PC-3 (cell line): ENCODE measurements at regions not wholly inside any gene's neighbourhood (a gene's known extent, or its start where the extent isn't known, plus 50 kb on each side); places are given as distances from the start of the nearest gene placed in this dataset.
"Not testable (repeated sequence)": the region's sequence is repeated elsewhere in the genome, so short reads cannot be mapped to it uniquely, and the experiment has no call there.

Source experiments
- EZH2 ChIP-seq: fragments of 300-600 bp; sonication (generic); IDR thresholded peaks from one replicate; pipeline ENCODE4 v1.6.1; 2017; ENCODE audit warnings: antibody characterized with exemption, mild to moderate bottlenecking, low read length; ENCODE audit not compliant: unreplicated experiment
- TF ChIP-seq, protein P1 (sequence below): fragments of 300-600 bp; sonication (generic); conservative IDR thresholded peaks from 2 replicates; pipeline ENCODE4 v1.5.1; 2017; ENCODE audit warnings: antibody characterized with exemption, low read depth, mild to moderate bottlenecking, low read length

DNA sequence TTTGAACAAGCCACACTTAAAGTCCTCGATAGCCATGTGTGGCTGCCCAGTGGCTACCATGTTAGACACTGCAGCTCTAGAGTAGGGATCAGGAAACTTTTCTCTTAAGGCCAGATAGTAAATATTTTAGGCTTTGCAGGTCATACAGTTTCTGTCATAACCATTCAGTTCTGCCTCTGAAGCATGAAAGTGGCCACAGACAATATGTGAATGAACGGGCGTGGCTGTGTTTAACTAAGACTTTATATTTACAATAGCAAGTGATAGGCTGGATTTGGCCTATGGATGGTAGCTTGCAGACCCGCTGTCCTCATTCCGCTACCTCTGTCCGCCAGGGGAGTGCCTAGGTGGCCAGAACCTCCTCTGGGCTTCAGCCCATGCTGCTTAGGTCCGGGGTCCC is 204.6 kb downstream of the LIPI start:
- TF ChIP-seq, protein P1, sequence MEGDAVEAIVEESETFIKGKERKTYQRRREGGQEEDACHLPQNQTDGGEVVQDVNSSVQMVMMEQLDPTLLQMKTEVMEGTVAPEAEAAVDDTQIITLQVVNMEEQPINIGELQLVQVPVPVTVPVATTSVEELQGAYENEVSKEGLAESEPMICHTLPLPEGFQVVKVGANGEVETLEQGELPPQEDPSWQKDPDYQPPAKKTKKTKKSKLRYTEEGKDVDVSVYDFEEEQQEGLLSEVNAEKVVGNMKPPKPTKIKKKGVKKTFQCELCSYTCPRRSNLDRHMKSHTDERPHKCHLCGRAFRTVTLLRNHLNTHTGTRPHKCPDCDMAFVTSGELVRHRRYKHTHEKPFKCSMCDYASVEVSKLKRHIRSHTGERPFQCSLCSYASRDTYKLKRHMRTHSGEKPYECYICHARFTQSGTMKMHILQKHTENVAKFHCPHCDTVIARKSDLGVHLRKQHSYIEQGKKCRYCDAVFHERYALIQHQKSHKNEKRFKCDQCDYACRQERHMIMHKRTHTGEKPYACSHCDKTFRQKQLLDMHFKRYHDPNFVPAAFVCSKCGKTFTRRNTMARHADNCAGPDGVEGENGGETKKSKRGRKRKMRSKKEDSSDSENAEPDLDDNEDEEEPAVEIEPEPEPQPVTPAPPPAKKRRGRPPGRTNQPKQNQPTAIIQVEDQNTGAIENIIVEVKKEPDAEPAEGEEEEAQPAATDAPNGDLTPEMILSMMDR, result not testable (repeated sequence)
- TF ChIP-seq EZH2, result not testable (repeated sequence)
